MM.1S (cell line): ENCODE measurements at regions not wholly inside any gene's neighbourhood (a gene's known extent, or its start where the extent isn't known, plus 50 kb on each side); places are given as distances from the start of the nearest gene placed in this dataset.

Experiments used
- DNase-seq: peaks from one replicate; pipeline ENCODE4 v3.0.0-alpha.2; 2015
- H2AFZ ChIP-seq: fragments of 300-600 bp; sonication (generic); 2 replicates; pipeline ENCODE4 v1.6.0; 2016; ENCODE audit warnings: antibody characterized with exemption, low read length
- H3F3A ChIP-seq: fragments of 300-600 bp; sonication (generic); 2 replicates; pipeline ENCODE4 v1.6.1; 2016; ENCODE audit warnings: mild to moderate bottlenecking, antibody characterized with exemption, low read length, moderate library complexity, mixed read lengths; ENCODE audit not compliant: insufficient read depth
- H3K27ac ChIP-seq: fragments of 300-600 bp; sonication (generic); 2 replicates; pipeline ENCODE4 v1.5.1; 2016; ENCODE audit warnings: mild to moderate bottlenecking, low read length
- H3K27me3 ChIP-seq: fragments of 300-600 bp; sonication (generic); replicated peaks from 2 replicates; pipeline ENCODE4 v1.6.0; 2016; ENCODE audit warnings: low read length; ENCODE audit not compliant: insufficient read depth
- H3K36me3 ChIP-seq: fragments of 300-600 bp; sonication (generic); replicated peaks from 2 replicates; pipeline ENCODE4 v1.6.1; 2016; ENCODE audit warnings: mild to moderate bottlenecking, low read length, mixed read lengths; ENCODE audit not compliant: insufficient read depth
- H3K4me1 ChIP-seq: fragments of 300-600 bp; sonication (generic); 2 replicates; pipeline ENCODE4 v1.6.1; 2016; ENCODE audit warnings: low read length, mixed read lengths
- H3K4me2 ChIP-seq: fragments of 300-600 bp; sonication (generic); 2 replicates; pipeline ENCODE4 v1.6.0; 2016; ENCODE audit warnings: low read depth, low read length
- H3K4me3 ChIP-seq: fragments of 300-600 bp; sonication (generic); 2 replicates; pipeline ENCODE4 v1.5.1; 2016; ENCODE audit warnings: low read length, mixed read lengths
- H3K79me2 ChIP-seq: fragments of 300-600 bp; sonication (generic); 2 replicates; pipeline ENCODE4 v1.6.1; 2016; ENCODE audit warnings: mixed run types, low read length, mixed read lengths
- H3K9ac ChIP-seq: fragments of 300-600 bp; sonication (generic); 2 replicates; pipeline ENCODE4 v1.6.1; 2016; ENCODE audit warnings: low read length, mixed read lengths
- H3K9me2 ChIP-seq: fragments of 300-600 bp; sonication (generic); replicated peaks from 2 replicates; pipeline ENCODE4 v1.6.1; 2016; ENCODE audit warnings: mild to moderate bottlenecking, low read length, mixed read lengths; ENCODE audit not compliant: insufficient read depth
- H3K9me3 ChIP-seq: fragments of 300-600 bp; sonication (generic); replicated peaks from 2 replicates; pipeline ENCODE4 v1.6.1; 2016; ENCODE audit warnings: mild to moderate bottlenecking, low read length, mixed read lengths; ENCODE audit not compliant: insufficient read depth
- H4K20me1 ChIP-seq: fragments of 300-600 bp; sonication (generic); 2 replicates; pipeline ENCODE4 v1.6.1; 2016; ENCODE audit warnings: mild to moderate bottlenecking, low read length, moderate library complexity, mixed read lengths; ENCODE audit not compliant: insufficient read depth
- EZH2 ChIP-seq: fragments of 300-600 bp; sonication (generic); optimal IDR thresholded peaks from 2 replicates; pipeline ENCODE3; 2017; ENCODE audit warnings: low read depth, mild to moderate bottlenecking, antibody characterized with exemption, low read length, mixed read lengths
- EZH2phosphoT487 ChIP-seq: fragments of 300-600 bp; sonication (generic); IDR thresholded peaks from 2 replicates; pipeline ENCODE4 v1.6.1; 2018; ENCODE audit warnings: antibody characterized with exemption, low read length
- TF ChIP-seq, protein P1 (sequence below): fragments of 300-600 bp; sonication (generic); IDR thresholded peaks from 2 replicates; pipeline ENCODE4 v1.5.1; 2016; ENCODE audit warnings: antibody characterized with exemption, low read length, mixed read lengths

DNA sequence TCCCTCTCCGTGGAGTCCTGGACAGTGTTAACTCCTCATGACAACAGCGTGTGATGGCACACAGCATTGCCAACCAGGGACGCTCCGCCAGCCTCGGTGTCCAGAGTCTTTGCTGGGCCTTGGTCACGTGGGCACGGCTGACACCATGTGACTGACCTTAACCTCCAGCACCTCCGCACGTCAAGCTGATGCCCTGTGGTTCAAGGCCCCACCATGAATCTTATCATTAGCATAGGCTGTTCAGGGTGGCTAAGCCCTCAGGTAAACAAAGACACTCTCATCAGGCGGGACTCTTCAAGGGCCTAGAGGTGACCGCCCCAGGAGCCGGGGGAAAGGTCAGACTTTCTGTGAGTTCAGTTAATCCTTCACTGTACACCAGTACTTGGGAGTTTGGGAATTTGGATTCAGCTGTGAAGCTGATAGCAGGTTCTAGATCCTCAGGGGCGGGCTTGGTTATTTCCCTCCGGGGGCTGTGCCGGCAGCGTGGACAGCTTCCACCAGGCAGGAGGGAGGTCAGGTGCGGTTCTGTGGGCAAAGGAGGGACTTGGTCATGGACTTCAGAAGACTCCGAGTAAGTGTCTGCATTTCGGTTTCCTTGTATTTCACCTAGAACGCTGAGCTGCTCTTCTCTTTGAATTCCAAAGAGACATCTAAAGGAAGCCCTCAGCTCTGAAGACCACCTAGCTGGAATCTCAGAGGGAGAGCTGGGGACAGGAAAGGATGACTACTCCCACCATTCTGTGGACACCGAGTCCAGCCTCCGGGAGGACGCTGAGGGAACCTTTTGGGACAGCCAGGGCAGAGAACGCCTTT lies 195.5 kb upstream of the CIBAR2 start:
- H3K27ac ChIP-seq = no peak overlapping the region
- peaks cover 63% of the 10 kb centered on the region for H3K27me3 ChIP-seq
- TF ChIP-seq, protein P1, sequence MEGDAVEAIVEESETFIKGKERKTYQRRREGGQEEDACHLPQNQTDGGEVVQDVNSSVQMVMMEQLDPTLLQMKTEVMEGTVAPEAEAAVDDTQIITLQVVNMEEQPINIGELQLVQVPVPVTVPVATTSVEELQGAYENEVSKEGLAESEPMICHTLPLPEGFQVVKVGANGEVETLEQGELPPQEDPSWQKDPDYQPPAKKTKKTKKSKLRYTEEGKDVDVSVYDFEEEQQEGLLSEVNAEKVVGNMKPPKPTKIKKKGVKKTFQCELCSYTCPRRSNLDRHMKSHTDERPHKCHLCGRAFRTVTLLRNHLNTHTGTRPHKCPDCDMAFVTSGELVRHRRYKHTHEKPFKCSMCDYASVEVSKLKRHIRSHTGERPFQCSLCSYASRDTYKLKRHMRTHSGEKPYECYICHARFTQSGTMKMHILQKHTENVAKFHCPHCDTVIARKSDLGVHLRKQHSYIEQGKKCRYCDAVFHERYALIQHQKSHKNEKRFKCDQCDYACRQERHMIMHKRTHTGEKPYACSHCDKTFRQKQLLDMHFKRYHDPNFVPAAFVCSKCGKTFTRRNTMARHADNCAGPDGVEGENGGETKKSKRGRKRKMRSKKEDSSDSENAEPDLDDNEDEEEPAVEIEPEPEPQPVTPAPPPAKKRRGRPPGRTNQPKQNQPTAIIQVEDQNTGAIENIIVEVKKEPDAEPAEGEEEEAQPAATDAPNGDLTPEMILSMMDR = no peak
- no peak for TF ChIP-seq EZH2
- peak overlapping the region; percentile 9; the same call in 1 of the 2 replicates for H3K4me2 ChIP-seq
- H3K4me1 ChIP-seq = peaks cover 11% of the 10 kb centered on the region; the same call in 1 of the 2 replicates
- H4K20me1 ChIP-seq = no peaks in the 10 kb centered on the region
- no peaks in the 10 kb centered on the region for H3K9me3 ChIP-seq
- no peak overlapping the region for H3K9ac ChIP-seq
- no peaks in the 10 kb centered on the region for H3F3A ChIP-seq
- H3K9me2 ChIP-seq = no peaks in the 10 kb centered on the region
- H3K4me3 ChIP-seq = no peak overlapping the region
- H2AFZ ChIP-seq = no peak overlapping the region
- no peaks in the 10 kb centered on the region for H3K79me2 ChIP-seq
- DNase-seq = no peak
- H3K36me3 ChIP-seq = no peaks in the 10 kb centered on the region

DNA sequence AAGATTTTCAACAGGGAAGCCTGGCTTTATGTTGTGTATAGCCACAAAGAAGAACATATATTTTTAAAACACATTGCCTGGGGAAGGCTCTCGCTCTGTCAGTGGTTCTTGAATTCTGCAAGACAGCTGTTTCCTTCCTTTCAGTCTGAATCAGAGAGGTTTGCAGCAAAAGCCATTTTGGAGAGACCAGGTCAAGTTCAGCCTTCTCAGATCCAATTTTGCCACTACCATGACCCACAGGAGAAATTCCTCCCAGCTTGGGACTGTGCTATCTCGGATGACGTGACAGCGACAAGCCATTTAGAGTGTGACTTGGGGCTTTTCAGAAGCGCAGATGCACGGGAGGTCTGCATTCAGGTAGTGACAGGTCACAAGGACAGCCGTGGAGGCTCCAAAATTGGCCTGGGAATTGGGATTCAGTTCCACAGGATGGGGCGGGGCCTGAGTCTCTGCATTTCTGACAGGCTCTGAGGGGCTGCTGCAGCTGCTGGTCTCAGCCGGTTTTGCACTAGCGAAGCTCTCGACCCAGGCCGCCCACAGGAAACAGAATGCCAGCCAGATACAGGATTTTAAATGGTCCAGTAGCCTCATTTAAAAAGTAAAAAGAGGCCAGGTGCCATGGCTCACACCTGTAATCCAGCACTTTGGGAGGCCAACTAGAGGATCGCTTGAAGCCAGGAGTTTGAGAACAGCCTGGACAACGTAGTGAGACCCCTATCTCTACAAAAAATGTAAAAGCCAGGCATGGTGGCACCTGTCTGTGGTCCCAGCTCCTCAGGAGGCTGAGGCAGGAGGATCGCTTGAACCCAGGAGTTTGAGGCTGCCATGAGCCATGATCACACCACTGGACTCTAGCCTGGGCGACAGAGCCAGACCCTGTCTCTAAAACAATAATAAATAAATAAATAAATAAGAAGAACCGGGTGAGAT lies 196.6 kb upstream of the CIBAR2 start:
- H3K27me3 ChIP-seq = peaks cover 61% of the 10 kb centered on the region
- TF ChIP-seq EZH2 (no peak), EZH2phosphoT487 (no peak)
- TF ChIP-seq, protein P1 = no peak
- peaks cover 11% of the 10 kb centered on the region; the same call in 1 of the 2 replicates for H3K4me1 ChIP-seq
- H3K79me2 ChIP-seq = no peaks in the 10 kb centered on the region
- no peaks in the 10 kb centered on the region for H3K9me2 ChIP-seq
- H3K36me3 ChIP-seq = no peaks in the 10 kb centered on the region
- no peak overlapping the region for H3K4me2 ChIP-seq
- no peaks in the 10 kb centered on the region for H3F3A ChIP-seq
- no peak overlapping the region for H2AFZ ChIP-seq
- DNase-seq = no peak
- H3K9me3 ChIP-seq = no peaks in the 10 kb centered on the region
- no peak overlapping the region for H3K9ac ChIP-seq
- no peaks in the 10 kb centered on the region for H4K20me1 ChIP-seq
- no peak overlapping the region for H3K27ac ChIP-seq
- H3K4me3 ChIP-seq = no peak overlapping the region

DNA sequence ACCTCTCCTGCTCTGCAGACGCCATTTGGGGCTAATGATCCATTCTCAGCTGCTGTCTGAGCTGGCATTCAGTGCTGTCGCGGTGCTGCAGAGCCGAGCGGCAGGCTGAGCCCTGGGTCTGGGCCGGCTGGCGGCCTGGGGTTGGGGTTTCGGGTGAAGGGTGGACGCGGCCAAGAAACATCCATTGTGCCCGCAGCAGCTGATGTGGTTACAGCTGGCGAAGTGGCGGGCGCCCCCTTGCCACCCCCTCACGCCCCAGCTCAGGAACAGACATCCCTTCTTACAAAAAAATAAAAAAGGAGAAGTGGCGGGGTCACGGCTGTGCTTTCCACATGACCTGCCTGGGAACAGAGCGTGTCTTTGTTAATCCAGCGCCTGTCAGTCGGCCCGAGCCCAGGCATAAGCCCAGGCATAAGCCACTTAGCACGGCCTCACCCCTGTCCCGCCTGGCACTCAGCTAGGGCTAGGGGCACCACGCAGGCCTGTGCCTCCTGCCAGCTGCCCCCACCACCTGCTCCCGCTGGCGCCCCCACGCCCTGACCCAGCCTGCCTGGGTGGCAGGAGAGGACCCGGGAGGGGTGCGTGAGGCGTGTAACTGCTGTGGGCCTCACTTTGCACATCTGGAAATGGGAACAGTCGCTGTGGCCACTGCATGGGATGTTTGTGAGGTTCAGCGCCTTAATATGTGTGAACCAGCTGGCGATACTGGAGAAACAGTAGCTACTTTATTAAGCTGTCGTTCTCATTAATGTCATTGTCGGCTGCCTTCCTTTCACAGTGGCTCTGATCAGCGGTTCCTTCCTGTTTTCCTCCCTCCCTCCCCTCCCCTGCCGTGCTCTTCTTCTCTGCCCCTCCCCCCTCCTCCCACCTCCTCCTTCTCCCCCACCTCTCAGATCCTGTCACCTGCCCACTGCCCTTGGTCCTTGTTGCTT lies 197.7 kb upstream of the CIBAR2 start:
- Histone ChIP-seq H3K9ac (no peak overlapping the region), H3F3A (no peaks in the 10 kb centered on the region), H3K27me3 (peaks cover 66% of the 10 kb centered on the region), H3K27ac (no peak overlapping the region), H3K4me3 (no peak overlapping the region), H3K79me2 (no peaks in the 10 kb centered on the region), H3K4me1 (peaks cover 11% of the 10 kb centered on the region; the same call in 1 of the 2 replicates), H3K36me3 (no peaks in the 10 kb centered on the region), H3K9me3 (no peaks in the 10 kb centered on the region), H4K20me1 (no peaks in the 10 kb centered on the region), H2AFZ (no peak overlapping the region), H3K4me2 (no peak overlapping the region), H3K9me2 (no peaks in the 10 kb centered on the region)
- TF ChIP-seq, protein P1 = no peak
- no peak for TF ChIP-seq EZH2
- no peak for DNase-seq
